ENCODE measurements at regions not wholly inside any gene's neighbourhood (a gene's known extent, or its start where the extent isn't known, plus 50 kb on each side); places are given as distances from the start of the nearest gene placed in this dataset.

DNA sequence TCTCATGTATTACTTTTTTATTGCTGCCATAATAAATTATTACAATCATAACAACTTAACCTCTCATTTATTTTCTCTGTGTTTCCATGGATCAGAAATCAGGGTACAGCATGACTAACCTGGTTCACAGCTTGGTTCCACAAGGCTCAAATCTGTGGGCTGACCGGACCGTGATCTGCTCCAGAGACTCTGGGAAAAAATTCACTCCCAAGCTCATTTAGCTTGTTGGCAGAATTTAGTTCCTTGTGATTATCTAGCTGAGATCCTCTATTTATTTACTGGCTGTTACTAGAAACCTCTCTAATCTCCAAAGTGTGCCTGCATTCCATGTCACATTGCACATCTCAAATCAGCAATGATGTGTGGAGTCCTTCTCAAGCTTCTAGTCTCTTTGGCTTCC is 386.6 kb downstream of the DIPK2A start:
- no peaks in the 10 kb centered on the region for H3K27me3 ChIP-seq (replicated peaks; ENCODE audit: insufficient read depth)
- no peak overlapping the region for H3K27ac ChIP-seq
- H3K4me1 ChIP-seq (replicated peaks), result no peaks in the 10 kb centered on the region
- no peak overlapping the region for H3K4me3 ChIP-seq
- no peak for TF ChIP-seq POLR2A (IDR thresholded peaks at IDR 0.05)
- TF ChIP-seq POLR2AphosphoS5 (IDR thresholded peaks at IDR 0.05), result no peak
- 33% methylated on average over 2 of the region's 2 CpGs for WGBS
- no peaks in the 10 kb centered on the region for H3K9me3 ChIP-seq
- intact Hi-C loops (cut with DNase I), result no loop called here
- no peaks in the 10 kb centered on the region for H3K36me3 ChIP-seq
- no peak for DNase-seq (ENCODE audit: low spot score)

- no peak overlapping the region for H3K4me3 ChIP-seq
- no peaks in the 10 kb centered on the region for H3K36me3 ChIP-seq
- intact Hi-C loops (cut with DNase I), result no loop called here
- H3K9me3 ChIP-seq, result no peaks in the 10 kb centered on the region
- DNase-seq (ENCODE audit: low spot score), result no peak
- H3K27ac ChIP-seq, result no peak overlapping the region
- no peaks in the 10 kb centered on the region for H3K4me1 ChIP-seq (replicated peaks)
- WGBS, result 100% methylated on average over 1 of the region's 1 CpG
- no peaks in the 10 kb centered on the region for H3K27me3 ChIP-seq (replicated peaks; ENCODE audit: insufficient read depth)
- TF ChIP-seq, protein P1, sequence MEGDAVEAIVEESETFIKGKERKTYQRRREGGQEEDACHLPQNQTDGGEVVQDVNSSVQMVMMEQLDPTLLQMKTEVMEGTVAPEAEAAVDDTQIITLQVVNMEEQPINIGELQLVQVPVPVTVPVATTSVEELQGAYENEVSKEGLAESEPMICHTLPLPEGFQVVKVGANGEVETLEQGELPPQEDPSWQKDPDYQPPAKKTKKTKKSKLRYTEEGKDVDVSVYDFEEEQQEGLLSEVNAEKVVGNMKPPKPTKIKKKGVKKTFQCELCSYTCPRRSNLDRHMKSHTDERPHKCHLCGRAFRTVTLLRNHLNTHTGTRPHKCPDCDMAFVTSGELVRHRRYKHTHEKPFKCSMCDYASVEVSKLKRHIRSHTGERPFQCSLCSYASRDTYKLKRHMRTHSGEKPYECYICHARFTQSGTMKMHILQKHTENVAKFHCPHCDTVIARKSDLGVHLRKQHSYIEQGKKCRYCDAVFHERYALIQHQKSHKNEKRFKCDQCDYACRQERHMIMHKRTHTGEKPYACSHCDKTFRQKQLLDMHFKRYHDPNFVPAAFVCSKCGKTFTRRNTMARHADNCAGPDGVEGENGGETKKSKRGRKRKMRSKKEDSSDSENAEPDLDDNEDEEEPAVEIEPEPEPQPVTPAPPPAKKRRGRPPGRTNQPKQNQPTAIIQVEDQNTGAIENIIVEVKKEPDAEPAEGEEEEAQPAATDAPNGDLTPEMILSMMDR (IDR thresholded peaks at IDR 0.05), result no peak
- TF ChIP-seq POLR2AphosphoS5 (IDR thresholded peaks at IDR 0.05) (no peak), POLR2A (IDR thresholded peaks at IDR 0.05) (no peak)
Measured at GRCh38 chr3:144361002-144361401, 389.4 kb downstream of the DIPK2A start.

GRCh38 chr3:144362126-144362525 is 390.5 kb downstream of the DIPK2A start:
- 56% methylated on average over 3 of the region's 3 CpGs for WGBS

GRCh38 chr3:144363856-144364255 is 392.2 kb downstream of the DIPK2A start:
- Histone ChIP-seq H3K27me3 (replicated peaks; ENCODE audit: insufficient read depth) (no peaks in the 10 kb centered on the region), H3K4me1 (replicated peaks) (no peaks in the 10 kb centered on the region), H3K4me3 (no peak overlapping the region), H3K36me3 (no peaks in the 10 kb centered on the region), H3K27ac (no peak overlapping the region), H3K9me3 (no peaks in the 10 kb centered on the region)
- 93% methylated on average over 5 of the region's 5 CpGs for WGBS
- intact Hi-C loops (cut with DNase I), result no loop called here
- no peak for DNase-seq (ENCODE audit: low spot score)
- no peak for TF ChIP-seq POLR2AphosphoS5 (IDR thresholded peaks at IDR 0.05)
- no peak for TF ChIP-seq POLR2A (IDR thresholded peaks at IDR 0.05)
- TF ChIP-seq, protein P1 (IDR thresholded peaks at IDR 0.05), result no peak

More at GRCh38 chr3:144362126-144362525, 390.5 kb downstream of the DIPK2A start:
- TF ChIP-seq POLR2AphosphoS5 (IDR thresholded peaks at IDR 0.05), result no peak
- TF ChIP-seq POLR2A (IDR thresholded peaks at IDR 0.05), result no peak
- TF ChIP-seq, protein P1 (IDR thresholded peaks at IDR 0.05), result no peak
- H3K9me3 ChIP-seq, result no peaks in the 10 kb centered on the region
- H3K27ac ChIP-seq, result no peak overlapping the region
- no peaks in the 10 kb centered on the region for H3K27me3 ChIP-seq (replicated peaks; ENCODE audit: insufficient read depth)
- no peaks in the 10 kb centered on the region for H3K4me1 ChIP-seq (replicated peaks)
- H3K4me3 ChIP-seq, result no peak overlapping the region
- intact Hi-C loops (cut with DNase I), result no loop called here
- DNase-seq (ENCODE audit: low spot score), result no peak
- no peaks in the 10 kb centered on the region for H3K36me3 ChIP-seq

GRCh38 chr3:144364737-144365136 is 393.1 kb downstream of the DIPK2A start:
- Histone ChIP-seq H3K9me3 (no peaks in the 10 kb centered on the region), H3K36me3 (no peaks in the 10 kb centered on the region), H3K27me3 (replicated peaks; ENCODE audit: insufficient read depth) (no peaks in the 10 kb centered on the region), H3K4me1 (replicated peaks) (no peaks in the 10 kb centered on the region), H3K4me3 (no peak overlapping the region), H3K27ac (no peak overlapping the region)
- no peak for DNase-seq (ENCODE audit: low spot score)
- intact Hi-C loops (cut with DNase I), result no loop called here
- 86% methylated on average over 2 of the region's 2 CpGs for WGBS
- TF ChIP-seq, protein P1 (IDR thresholded peaks at IDR 0.05), result no peak
- TF ChIP-seq POLR2AphosphoS5 (IDR thresholded peaks at IDR 0.05) (no peak), POLR2A (IDR thresholded peaks at IDR 0.05) (no peak)
